Vagina (tissue), 2 donors: ENCODE measurements at regions not wholly inside any gene's neighbourhood (a gene's known extent, or its start where the extent isn't known, plus 50 kb on each side); places are given as distances from the start of the nearest gene placed in this dataset.
"Not testable (repeated sequence)": the region's sequence is repeated elsewhere in the genome, so short reads cannot be mapped to it uniquely, and the experiment has no call there.

ENCODE experiments used
- POLR2AphosphoS5 ChIP-seq, 2 donors: sonication (generic); formaldehyde crosslinking; IDR thresholded peaks; one replicate each; pipeline ENCODE4 v1.9.0; 2017; ENCODE audit warnings: antibody characterized with exemption in 2 of 2, mild to moderate bottlenecking in 2 of 2, low read depth in 1 of 2; ENCODE audit not compliant: insufficient read depth in 1 of 2
- TF ChIP-seq, protein P1 (sequence below), 3 experiments: fragments of 450-650 bp in 2 of 3; fragments of 200-600 bp in 1 of 3; sonication (generic) in 1 of 3; IDR thresholded peaks; one replicate each; pipeline ENCODE4 v1.5.1; 2017 to 2019; ENCODE audit warnings: antibody characterized with exemption in 3 of 3, mild to moderate bottlenecking in 2 of 3, moderate library complexity in 2 of 3

- TF ChIP-seq, protein P1, sequence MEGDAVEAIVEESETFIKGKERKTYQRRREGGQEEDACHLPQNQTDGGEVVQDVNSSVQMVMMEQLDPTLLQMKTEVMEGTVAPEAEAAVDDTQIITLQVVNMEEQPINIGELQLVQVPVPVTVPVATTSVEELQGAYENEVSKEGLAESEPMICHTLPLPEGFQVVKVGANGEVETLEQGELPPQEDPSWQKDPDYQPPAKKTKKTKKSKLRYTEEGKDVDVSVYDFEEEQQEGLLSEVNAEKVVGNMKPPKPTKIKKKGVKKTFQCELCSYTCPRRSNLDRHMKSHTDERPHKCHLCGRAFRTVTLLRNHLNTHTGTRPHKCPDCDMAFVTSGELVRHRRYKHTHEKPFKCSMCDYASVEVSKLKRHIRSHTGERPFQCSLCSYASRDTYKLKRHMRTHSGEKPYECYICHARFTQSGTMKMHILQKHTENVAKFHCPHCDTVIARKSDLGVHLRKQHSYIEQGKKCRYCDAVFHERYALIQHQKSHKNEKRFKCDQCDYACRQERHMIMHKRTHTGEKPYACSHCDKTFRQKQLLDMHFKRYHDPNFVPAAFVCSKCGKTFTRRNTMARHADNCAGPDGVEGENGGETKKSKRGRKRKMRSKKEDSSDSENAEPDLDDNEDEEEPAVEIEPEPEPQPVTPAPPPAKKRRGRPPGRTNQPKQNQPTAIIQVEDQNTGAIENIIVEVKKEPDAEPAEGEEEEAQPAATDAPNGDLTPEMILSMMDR (IDR thresholded peaks at IDR 0.05), result not testable (repeated sequence)
- TF ChIP-seq POLR2AphosphoS5 (IDR thresholded peaks at IDR 0.05; ENCODE audit: insufficient read depth in 1 of 2, low read depth in 1 of 2), result not testable (repeated sequence)
Measured at GRCh38 chr2:160577081-160577480, 83.5 kb upstream of the RBMS1 start.
